HG03045 (cell line): ENCODE measurements at regions not wholly inside any gene's neighbourhood (a gene's known extent, or its start where the extent isn't known, plus 50 kb on each side); places are given as distances from the start of the nearest gene placed in this dataset.
"Not testable (repeated sequence)": the region's sequence is repeated elsewhere in the genome, so short reads cannot be mapped to it uniquely, and the experiment has no call there.

Source experiments
- ATAC-seq: cut with Tn5 transposase; IDR thresholded peaks from one replicate; pipeline ENCODE4 v1.9.1; 2021; ENCODE audit warnings: mild to moderate bottlenecking, moderate library complexity; ENCODE audit not compliant: unreplicated experiment

- ATAC-seq, result no peak
Observed at GRCh38 chr1:208977638-208978256, 605.8 kb upstream of the CAMK1G start.

- no peak for ATAC-seq
Observed at GRCh38 chr1:208979776-208980175, 603.7 kb upstream of the CAMK1G start.

GRCh38 chr1:208980605-208981004 lies 602.9 kb upstream of the CAMK1G start:
- ATAC-seq, result no peak

- no peak for ATAC-seq
Observed at GRCh38 chr1:208985231-208985630, 598.3 kb upstream of the CAMK1G start.

- peak; percentile 96 for ATAC-seq
Observed at GRCh38 chr1:208988811-208989222, 594.7 kb upstream of the CAMK1G start.

- no peak for ATAC-seq
Observed at GRCh38 chr1:208990456-208990855, 593.1 kb upstream of the CAMK1G start.

- ATAC-seq, result not testable (repeated sequence)
Observed at GRCh38 chr1:208997053-208997452, 586.5 kb upstream of the CAMK1G start.

GRCh38 chr1:208997726-208998312 lies 585.7 kb upstream of the CAMK1G start:
- ATAC-seq, result no peak

- no peak for ATAC-seq
Observed at GRCh38 chr1:209008586-209008985, 574.9 kb upstream of the CAMK1G start.

- ATAC-seq, result no peak
Observed at GRCh38 chr1:209010475-209011230, 572.9 kb upstream of the CAMK1G start.

GRCh38 chr1:209012443-209013196 lies 570.9 kb upstream of the CAMK1G start:
- no peak for ATAC-seq

- ATAC-seq, result no peak
Observed at GRCh38 chr1:209015092-209015491, 568.4 kb upstream of the CAMK1G start.

- no peak for ATAC-seq
Observed at GRCh38 chr1:209021622-209022021, 561.9 kb upstream of the CAMK1G start.

- ATAC-seq, result no peak
Observed at GRCh38 chr1:209023790-209024189, 559.7 kb upstream of the CAMK1G start.

- no peak for ATAC-seq
Observed at GRCh38 chr1:209029737-209030136, 553.8 kb upstream of the CAMK1G start.

GRCh38 chr1:209030454-209031167 lies 552.9 kb upstream of the CAMK1G start:
- no peak for ATAC-seq

- no peak for ATAC-seq
Observed at GRCh38 chr1:209037064-209037463, 546.5 kb upstream of the CAMK1G start.

GRCh38 chr1:209038316-209038715 lies 545.2 kb upstream of the CAMK1G start:
- ATAC-seq, result no peak

GRCh38 chr1:209038735-209039134 lies 544.8 kb upstream of the CAMK1G start:
- no peak for ATAC-seq

GRCh38 chr1:209040351-209040750 lies 543.2 kb upstream of the CAMK1G start:
- ATAC-seq, result no peak

- ATAC-seq, result no peak
Observed at GRCh38 chr1:209041927-209042326, 541.6 kb upstream of the CAMK1G start.
